Renal cortical epithelial cell (primary cell): ENCODE measurements at regions not wholly inside any gene's neighbourhood (a gene's known extent, or its start where the extent isn't known, plus 50 kb on each side); places are given as distances from the start of the nearest gene placed in this dataset.

ENCODE experiments used
- DNase-seq: peaks from one replicate; pipeline ENCODE4 v3.0.0-alpha.2; 2011; ENCODE audit warnings: low read depth

DNA sequence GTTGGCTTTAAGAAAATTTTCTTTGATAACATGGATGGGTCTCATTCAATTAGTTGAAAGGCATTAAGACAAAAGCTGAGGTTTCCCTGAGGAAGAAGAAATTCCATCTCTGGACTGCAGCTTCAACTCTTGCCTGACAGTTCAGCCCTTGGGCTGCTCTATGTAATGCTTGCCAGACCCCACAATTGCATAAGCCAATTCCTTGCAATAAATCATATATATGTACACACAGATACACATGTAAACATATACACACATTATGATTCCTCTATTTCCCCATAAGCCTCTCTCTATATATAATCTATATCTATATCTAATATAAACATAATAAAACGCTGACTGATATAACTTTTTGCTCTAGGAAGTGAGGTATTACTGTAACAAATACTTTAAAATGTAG is 301.5 kb upstream of the PRMT6 start:
- no peak for DNase-seq

DNA sequence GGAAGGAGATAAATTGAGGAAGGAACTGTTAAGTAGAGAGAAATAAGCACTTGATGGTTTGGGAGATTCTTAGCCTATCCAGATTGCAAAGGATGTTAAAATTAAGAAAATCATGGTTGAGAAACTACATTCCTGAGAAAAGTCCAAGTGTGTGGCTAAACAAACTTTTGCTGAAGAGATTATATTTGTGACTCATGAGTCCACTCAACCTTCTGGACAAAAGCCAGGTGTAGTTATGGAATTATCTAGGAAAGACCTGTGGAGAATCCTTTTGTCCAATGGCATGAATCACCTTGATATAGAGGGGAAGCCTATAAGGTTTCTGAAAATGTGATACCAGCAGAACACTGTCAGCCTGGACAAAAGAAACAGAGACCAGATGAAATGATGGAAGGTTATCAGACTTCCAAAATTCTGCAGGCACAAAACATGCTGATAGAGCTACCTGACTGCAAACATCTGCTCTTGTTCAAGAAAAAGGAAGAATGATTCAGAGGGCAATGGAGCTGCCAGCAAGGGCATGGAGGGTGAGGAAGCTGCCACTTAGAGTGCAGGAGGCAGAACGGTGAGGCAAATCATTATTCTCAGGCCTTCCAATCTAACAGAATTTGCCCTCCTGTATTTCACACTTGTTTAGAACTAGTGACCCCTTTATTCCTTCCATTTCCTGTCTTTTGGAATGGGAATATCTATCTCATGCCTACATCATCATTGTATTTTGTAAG is 300.6 kb upstream of the PRMT6 start:
- peak; percentile 55 for DNase-seq

DNA sequence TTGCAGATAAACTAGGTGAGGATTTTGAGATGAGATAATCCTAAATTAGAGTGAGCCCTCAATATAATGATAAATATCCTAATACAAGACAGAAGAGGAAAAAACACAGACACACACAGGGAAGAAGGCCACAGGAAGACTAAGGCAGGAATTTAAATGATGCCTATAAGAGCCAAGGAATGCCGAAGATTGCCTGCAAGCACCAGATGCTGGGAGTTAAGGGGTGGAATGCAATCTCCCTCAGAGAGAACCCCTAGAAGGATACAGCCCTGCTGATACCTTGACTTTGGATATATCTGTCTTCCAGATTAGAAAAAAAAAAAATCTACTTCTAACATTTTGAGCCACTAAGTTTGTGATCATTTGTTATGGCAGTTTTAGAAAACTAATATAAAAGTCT is 299.7 kb upstream of the PRMT6 start:
- no peak for DNase-seq

DNA sequence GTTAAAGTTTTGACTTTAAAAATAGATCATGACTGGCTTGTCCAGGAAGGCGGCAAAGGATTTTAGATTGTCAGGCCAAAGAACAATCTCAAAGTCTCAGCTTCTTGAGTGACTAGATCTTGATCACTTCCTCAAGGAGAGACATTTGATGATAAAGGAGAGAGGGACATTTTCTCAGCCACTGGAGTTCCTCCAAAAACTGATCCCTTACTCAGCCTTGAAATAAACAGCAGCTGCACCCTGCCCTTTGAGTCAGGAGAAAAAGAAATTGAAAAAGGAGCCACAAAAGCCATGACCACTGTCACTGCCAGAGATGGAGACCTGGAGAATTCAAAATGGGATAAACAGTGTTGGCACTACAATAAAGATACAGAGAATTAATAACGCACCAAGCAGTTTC is 288.4 kb upstream of the PRMT6 start:
- no peak for DNase-seq

DNA sequence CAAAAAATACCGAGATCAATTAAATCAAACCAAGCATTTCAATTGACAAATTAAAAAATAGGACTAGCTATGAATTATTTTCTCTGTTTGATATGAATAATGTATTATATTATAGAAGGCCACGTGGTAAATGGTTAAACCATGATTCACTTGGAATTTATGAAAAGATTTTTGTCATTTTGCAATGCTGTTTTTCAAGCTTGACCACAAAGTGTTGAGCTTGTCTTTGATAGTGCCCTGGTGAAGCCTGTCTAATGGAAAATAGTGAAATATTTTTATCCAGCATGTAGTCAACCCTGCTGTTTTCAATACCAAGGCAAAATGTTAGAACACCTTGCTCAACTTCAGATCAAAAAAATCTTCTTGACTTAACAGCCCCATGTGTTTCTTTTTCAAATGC is 288.0 kb upstream of the PRMT6 start:
- peak; percentile 40 for DNase-seq

GRCh38 chr1:106773206-106773605 is 283.3 kb upstream of the PRMT6 start:
- no peak for DNase-seq

GRCh38 chr1:106780066-106780465 is 276.4 kb upstream of the PRMT6 start:
- no peak for DNase-seq

DNA sequence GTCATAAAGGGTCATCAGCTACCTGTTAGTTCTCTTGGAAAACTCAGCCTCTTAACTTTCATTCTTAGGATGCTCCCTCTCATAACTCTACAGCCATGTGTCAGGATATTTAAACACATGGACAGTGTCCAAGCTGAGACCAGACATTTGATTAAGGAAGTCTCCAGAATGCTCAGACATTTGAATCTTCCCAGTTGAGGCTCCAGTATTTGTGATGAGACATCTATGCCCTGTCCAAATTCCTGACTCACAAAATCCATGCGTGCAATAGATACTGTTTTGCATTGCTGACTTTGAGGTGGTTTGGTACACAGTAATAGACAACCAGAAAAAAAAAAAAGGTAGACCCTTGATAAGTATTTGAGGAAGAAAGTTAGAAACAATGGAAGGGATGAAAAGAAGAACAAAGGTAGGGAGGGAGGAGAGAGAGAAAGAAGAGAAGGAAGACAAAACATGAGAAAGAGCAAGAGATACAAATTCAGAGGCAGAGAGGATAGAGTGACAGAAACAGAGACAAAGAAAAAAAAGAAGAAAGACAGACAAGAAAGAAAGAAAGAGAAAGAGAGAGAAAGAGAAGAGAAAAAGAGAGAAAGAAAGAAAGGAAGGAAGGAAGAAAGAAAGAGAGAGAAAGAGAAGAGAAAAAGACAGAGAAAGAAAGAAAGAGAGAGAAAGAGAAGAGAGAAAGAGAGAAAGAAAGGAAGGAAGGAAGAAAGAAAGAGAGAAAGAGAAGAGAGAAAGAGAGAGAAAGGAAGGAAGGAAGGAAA is 275.5 kb upstream of the PRMT6 start:
- no peak for DNase-seq

- DNase-seq: no peak
These were observed 271.3 kb upstream of the PRMT6 start for GRCh38 chr1:106785176-106785575.

GRCh38 chr1:106787520-106787919 is 269.0 kb upstream of the PRMT6 start:
- DNase-seq: no peak

DNA sequence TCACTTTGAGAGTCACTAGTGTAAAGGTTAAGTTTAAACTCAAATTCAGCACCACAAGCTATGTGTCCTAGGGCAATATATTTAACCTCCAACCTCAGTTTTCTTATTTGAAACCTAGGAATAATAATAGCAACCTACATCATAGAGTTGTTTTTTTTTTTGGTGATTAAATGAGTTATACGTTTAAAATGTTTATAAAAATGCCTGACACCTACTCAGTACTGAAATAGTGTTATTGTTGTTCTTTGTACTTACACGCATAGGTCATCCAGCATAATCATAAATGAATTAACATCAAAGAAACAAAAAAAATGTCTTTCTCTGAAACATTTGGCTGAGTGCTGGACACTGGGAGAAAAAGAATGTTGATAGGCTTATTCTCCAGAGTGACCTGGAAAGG is 266.8 kb upstream of the PRMT6 start:
- no peak for DNase-seq

- DNase-seq: no peak
These were observed 265.4 kb upstream of the PRMT6 start for GRCh38 chr1:106791041-106791440.

- no peak for DNase-seq
These were observed 262.8 kb upstream of the PRMT6 start for GRCh38 chr1:106793651-106794050.

DNA sequence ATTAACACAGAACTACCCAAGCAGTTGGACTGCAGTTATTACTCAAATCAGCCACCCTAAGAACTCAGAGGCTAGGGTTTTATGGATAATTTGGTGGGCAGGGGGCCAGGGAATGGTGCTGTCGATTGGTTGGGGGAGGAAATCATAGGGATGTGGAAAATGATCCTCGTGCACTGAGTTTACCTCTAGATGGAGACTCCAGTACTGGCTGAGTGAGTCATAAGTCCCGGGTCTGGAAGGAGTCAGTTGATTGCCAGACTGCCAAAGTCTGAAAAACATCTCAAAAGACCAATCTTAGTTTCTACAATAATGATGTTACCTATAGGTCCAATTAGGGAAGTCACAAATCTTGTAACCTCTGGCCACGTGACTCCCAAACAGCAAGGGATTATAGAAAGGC is 257.5 kb upstream of the PRMT6 start:
- DNase-seq: peak; percentile 27

GRCh38 chr1:106802181-106802580 is 254.3 kb upstream of the PRMT6 start:
- no peak for DNase-seq

GRCh38 chr1:106814418-106814817 is 242.1 kb upstream of the PRMT6 start:
- DNase-seq: no peak

- DNase-seq: no peak
These were observed 238.9 kb upstream of the PRMT6 start for GRCh38 chr1:106817575-106817974.

- peak; percentile 37 for DNase-seq
These were observed 225.0 kb upstream of the PRMT6 start for GRCh38 chr1:106831511-106831910.

- DNase-seq: no peak
These were observed 219.8 kb upstream of the PRMT6 start for GRCh38 chr1:106836708-106837107.

DNA sequence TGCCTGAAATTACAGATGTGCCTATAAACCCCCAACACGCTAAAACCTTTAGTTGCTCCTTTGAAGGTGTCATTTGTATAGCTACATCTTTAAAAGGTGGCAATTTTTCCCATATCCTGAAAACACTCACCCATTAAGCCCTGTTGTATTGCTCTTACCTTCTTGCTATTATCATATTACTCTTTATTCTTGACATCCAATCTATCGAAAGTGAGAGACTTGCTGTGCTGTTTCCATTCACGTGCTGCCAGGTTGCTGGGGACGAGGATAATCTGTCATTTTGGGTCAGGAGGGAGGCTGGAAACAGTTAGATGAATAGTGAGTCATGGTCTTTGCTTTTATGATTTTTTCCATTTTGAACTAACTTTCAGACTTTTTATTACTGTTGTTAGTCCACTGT is 213.0 kb upstream of the PRMT6 start:
- no peak for DNase-seq

DNA sequence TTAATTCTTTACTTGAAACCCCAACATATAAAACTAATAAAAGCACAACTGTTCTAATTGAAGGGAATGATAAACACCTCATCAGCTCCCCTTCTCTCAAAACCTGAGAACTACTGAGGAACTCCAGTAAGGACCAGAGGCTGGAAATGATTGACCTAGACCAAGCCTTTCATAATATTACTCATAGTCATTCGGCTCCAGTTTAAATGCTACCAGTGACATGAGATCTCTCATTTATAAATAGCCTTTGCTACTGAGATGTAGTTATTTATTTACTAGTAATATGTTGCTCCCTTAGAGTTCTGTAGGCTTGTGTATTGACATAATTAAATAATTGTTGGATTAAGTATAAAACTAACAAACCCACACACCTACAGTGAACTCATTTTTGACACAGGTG is 209.8 kb upstream of the PRMT6 start:
- DNase-seq: peak; percentile 95

DNA sequence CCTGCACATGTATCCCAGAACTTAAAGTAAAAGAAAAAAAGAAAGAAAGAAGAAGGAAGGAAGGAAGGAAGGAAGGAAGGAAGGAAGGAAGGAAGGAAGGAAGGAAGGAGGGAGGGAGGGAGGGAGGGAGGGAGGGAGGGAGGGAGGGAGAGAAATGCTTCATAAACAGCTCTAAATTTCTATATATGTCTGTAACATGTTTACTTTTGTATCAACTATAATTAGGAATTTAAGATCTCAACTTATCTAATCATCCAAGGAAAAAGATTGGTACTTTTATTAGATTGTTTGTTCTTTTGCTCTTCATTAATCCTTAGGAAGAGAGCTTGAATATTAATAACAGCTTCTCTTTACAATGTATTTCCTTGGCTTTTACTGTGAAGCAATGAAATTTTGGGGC is 195.4 kb upstream of the PRMT6 start:
- DNase-seq: no peak

DNA sequence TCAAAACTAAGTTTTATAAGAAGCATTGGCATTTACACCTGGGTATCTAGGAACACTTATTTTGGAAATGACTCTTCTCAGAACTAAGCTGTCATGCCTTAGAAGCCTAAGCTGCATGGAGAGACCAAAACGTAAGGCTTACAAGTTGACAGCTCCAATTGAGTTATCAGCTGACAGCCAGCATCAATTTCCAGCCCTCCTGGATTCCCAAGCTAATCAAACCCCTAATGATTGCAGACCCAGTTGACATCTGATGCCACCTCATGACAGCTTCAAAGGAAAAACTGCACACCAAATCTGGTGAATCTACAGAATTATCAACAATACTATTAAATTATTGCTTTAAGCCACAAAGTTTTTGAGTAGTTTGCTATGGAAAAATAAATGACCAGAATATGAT is 187.6 kb upstream of the PRMT6 start:
- no peak for DNase-seq

GRCh38 chr1:106875622-106876021 is 180.9 kb upstream of the PRMT6 start:
- DNase-seq: no peak
